Mesenchymal stem cell (in vitro differentiated cells and primary cell): ENCODE measurements at regions not wholly inside any gene's neighbourhood (a gene's known extent, or its start where the extent isn't known, plus 50 kb on each side); places are given as distances from the start of the nearest gene placed in this dataset.

Experiments used
- DNase-seq: peaks from one replicate; pipeline ENCODE4 v3.0.0-alpha.2; 2013
- H2AFZ ChIP-seq: one replicate; pipeline ENCODE4 v1.6.1; 2013; ENCODE audit warnings: low read depth, mild to moderate bottlenecking, control low read depth, inconsistent platforms, low read length, moderate library complexity
- H2AK5ac ChIP-seq: 2 replicates; pipeline ENCODE4 v1.6.1; 2013; ENCODE audit warnings: low read length, moderate library complexity, mild to moderate bottlenecking, inconsistent platforms; ENCODE audit not compliant: severe bottlenecking
- H2BK120ac ChIP-seq: one replicate; pipeline ENCODE4 v1.6.1; 2013; ENCODE audit warnings: low read depth, mild to moderate bottlenecking, inconsistent platforms, low read length, moderate library complexity
- H2BK12ac ChIP-seq, 2 experiments: one replicate each; pipeline ENCODE4 v1.6.1; 2013; ENCODE audit warnings: inconsistent platforms in 2 of 2, low read length in 2 of 2, mild to moderate bottlenecking in 2 of 2, moderate library complexity in 2 of 2, control low read depth in 1 of 2
- H2BK15ac ChIP-seq: one replicate; pipeline ENCODE4 v1.6.1; 2013; ENCODE audit warnings: mild to moderate bottlenecking, low read depth, inconsistent platforms; ENCODE audit not compliant: poor library complexity, severe bottlenecking
- H2BK5ac ChIP-seq: 2 replicates; pipeline ENCODE4 v1.6.1; 2013; ENCODE audit warnings: low read depth, mild to moderate bottlenecking, low read length, control low read depth, inconsistent platforms; ENCODE audit not compliant: poor library complexity, severe bottlenecking
- H3K14ac ChIP-seq, 2 experiments: one replicate each; pipeline ENCODE4 v1.6.1; 2013; ENCODE audit warnings: inconsistent platforms in 2 of 2, low read length in 2 of 2, control low read depth in 1 of 2, mild to moderate bottlenecking in 1 of 2, moderate library complexity in 1 of 2
- H3K18ac ChIP-seq, 2 experiments: one replicate each; pipeline ENCODE4 v1.6.1; 2013; ENCODE audit warnings: inconsistent platforms in 2 of 2, low read length in 2 of 2, control low read depth in 1 of 2, low read depth in 1 of 2, mild to moderate bottlenecking in 1 of 2
- H3K23ac ChIP-seq, 2 experiments: one replicate each; pipeline ENCODE4 v1.6.1; 2013; ENCODE audit warnings: inconsistent platforms in 2 of 2, low read length in 2 of 2, mild to moderate bottlenecking in 2 of 2, moderate library complexity in 2 of 2, control low read depth in 1 of 2
- H3K27ac ChIP-seq: 2 replicates; pipeline ENCODE4 v1.5.1; 2013; ENCODE audit warnings: mild to moderate bottlenecking, moderate library complexity, low read length, control low read depth, inconsistent platforms; ENCODE audit not compliant: poor library complexity, severe bottlenecking
- H3K27me3 ChIP-seq, 2 experiments: 2 replicates each; pipeline versions ENCODE4 v1.6.1 to v1.7.0; 2013; ENCODE audit warnings: low read length in 2 of 2, mild to moderate bottlenecking in 2 of 2, moderate library complexity in 2 of 2, control low read depth in 1 of 2, inconsistent platforms in 1 of 2; ENCODE audit not compliant: control insufficient read depth in 1 of 2, insufficient read depth in 1 of 2
- H3K36me3 ChIP-seq, 2 experiments: 2 replicates each; pipeline versions ENCODE4 v1.6.1 to v1.7.0; 2013; ENCODE audit warnings: low read length in 2 of 2, control low read depth in 1 of 2, inconsistent platforms in 1 of 2, low read depth in 1 of 2, mild to moderate bottlenecking in 1 of 2; ENCODE audit not compliant: insufficient read depth in 2 of 2, control insufficient read depth in 1 of 2
- H3K4ac ChIP-seq, 2 experiments: one replicate each; pipeline ENCODE4 v1.6.1; 2013; ENCODE audit warnings: inconsistent platforms in 2 of 2, low read length in 2 of 2, mild to moderate bottlenecking in 2 of 2, moderate library complexity in 2 of 2, control low read depth in 1 of 2, low read depth in 1 of 2
- H3K4me1 ChIP-seq: 2 replicates; pipeline ENCODE4 v1.6.1; 2013; ENCODE audit warnings: low read depth, low read length, control low read depth; ENCODE audit not compliant: control insufficient read depth, insufficient read depth
- H3K4me2 ChIP-seq: 2 replicates; pipeline ENCODE4 v1.6.1; 2013; ENCODE audit warnings: low read length, mild to moderate bottlenecking, inconsistent platforms; ENCODE audit not compliant: poor library complexity, severe bottlenecking
- H3K4me3 ChIP-seq, 2 experiments: 2 replicates each; pipeline versions ENCODE4 v1.5.1 to v1.7.0; 2013; ENCODE audit warnings: low read length in 2 of 2, mild to moderate bottlenecking in 2 of 2, control low read depth in 1 of 2, low read depth in 1 of 2; ENCODE audit not compliant: insufficient read depth in 1 of 2
- H3K79me1 ChIP-seq: replicated peaks from 2 replicates; pipeline ENCODE4 v1.6.1; 2013; ENCODE audit warnings: mild to moderate bottlenecking, control low read depth, low read length, inconsistent platforms; ENCODE audit not compliant: poor library complexity, severe bottlenecking
- H3K9ac ChIP-seq: 2 replicates; pipeline ENCODE4 v1.7.0; 2013; ENCODE audit warnings: mild to moderate bottlenecking, low read length, moderate library complexity
- H3K9me3 ChIP-seq: 2 replicates; pipeline ENCODE4 v1.7.0; 2013; ENCODE audit warnings: mild to moderate bottlenecking, low read length; ENCODE audit not compliant: control insufficient read depth
- H4K8ac ChIP-seq: one replicate; pipeline ENCODE4 v1.6.1; 2013; ENCODE audit warnings: inconsistent platforms, mild to moderate bottlenecking, low read length, moderate library complexity
- H4K91ac ChIP-seq: one replicate; pipeline ENCODE4 v1.6.1; 2013; ENCODE audit warnings: mild to moderate bottlenecking, low read length, inconsistent platforms
- WGBS: methylation state at CpG from one replicate; pipeline ENCODE4 v1.1.7; 2013; ENCODE audit warnings: mixed read lengths; 5-methylcytosine and 5-hydroxymethylcytosine counted together

GRCh38 chr5:82901281-82901888 is 175.8 kb downstream of the TMEM167A start:
- Histone ChIP-seq H3K27me3 (no peaks in the 10 kb centered on the region), H3K4me3 (no peak overlapping the region), H3K4ac (no peak overlapping the region), H2BK12ac (no peak overlapping the region), H4K91ac (no peak overlapping the region), H3K18ac (no peak overlapping the region), H2BK15ac (no peak overlapping the region), H2AFZ (no peak overlapping the region), H2BK120ac (no peak overlapping the region), H3K79me1 (no peaks in the 10 kb centered on the region), H3K4me2 (no peak overlapping the region), H4K8ac (no peak overlapping the region), H3K14ac (no peak overlapping the region), H3K9me3 (peaks cover 67% of the 10 kb centered on the region), H3K27ac (no peak overlapping the region), H2AK5ac (no peak overlapping the region), H3K36me3 (no peaks in the 10 kb centered on the region), H3K23ac (no peak overlapping the region), H2BK5ac (no peak overlapping the region), H3K9ac (no peak overlapping the region), H3K4me1 (no peaks in the 10 kb centered on the region)
- DNase-seq, result no peak
- WGBS, result no CpG with 5 or more reads among the region's 1 CpG

GRCh38 chr5:82894716-82895115 is 182.5 kb downstream of the TMEM167A start:
- 79% methylated on average over 2 of the region's 3 CpGs for WGBS
- no peak overlapping the region for H3K4me2 ChIP-seq

GRCh38 chr5:82889088-82889487 is 188.1 kb downstream of the TMEM167A start:
- no peak overlapping the region for H2AK5ac ChIP-seq
- no peak overlapping the region for H3K4me3 ChIP-seq
- H3K9me3 ChIP-seq, result no peaks in the 10 kb centered on the region
- H3K18ac ChIP-seq, result no peak overlapping the region
- H3K4me1 ChIP-seq, result peaks cover 2% of the 10 kb centered on the region
- 100% methylated on average over 1 of the region's 1 CpG for WGBS
- no peak overlapping the region for H3K27ac ChIP-seq
- H2BK15ac ChIP-seq, result no peak overlapping the region
- no peak overlapping the region for H4K8ac ChIP-seq
- no peaks in the 10 kb centered on the region for H3K27me3 ChIP-seq
- H4K91ac ChIP-seq, result no peak overlapping the region
- no peak overlapping the region for H3K4ac ChIP-seq
- no peaks in the 10 kb centered on the region for H3K79me1 ChIP-seq
- no peak overlapping the region for H3K9ac ChIP-seq
- DNase-seq, result no peak
- no peak overlapping the region for H3K4me2 ChIP-seq
- H3K36me3 ChIP-seq, result no peaks in the 10 kb centered on the region
- H2BK5ac ChIP-seq, result no peak overlapping the region
- no peak overlapping the region for H3K14ac ChIP-seq
- H2BK120ac ChIP-seq, result no peak overlapping the region
- no peak overlapping the region for H2BK12ac ChIP-seq
- H2AFZ ChIP-seq, result no peak overlapping the region
- no peak overlapping the region for H3K23ac ChIP-seq

More at GRCh38 chr5:82894716-82895115, 182.5 kb downstream of the TMEM167A start:
- Histone ChIP-seq H3K23ac (no peak overlapping the region), H3K9ac (no peak overlapping the region), H3K4ac (no peak overlapping the region), H2AFZ (no peak overlapping the region), H3K27me3 (no peaks in the 10 kb centered on the region), H3K4me1 (no peaks in the 10 kb centered on the region), H2BK5ac (no peak overlapping the region), H2AK5ac (no peak overlapping the region), H2BK12ac (no peak overlapping the region), H2BK15ac (no peak overlapping the region), H3K18ac (no peak overlapping the region), H3K14ac (no peak overlapping the region), H2BK120ac (no peak overlapping the region), H3K79me1 (no peaks in the 10 kb centered on the region), H3K36me3 (no peaks in the 10 kb centered on the region), H3K9me3 (peaks cover 17% of the 10 kb centered on the region), H4K8ac (no peak overlapping the region), H3K4me3 (no peak overlapping the region), H3K27ac (no peak overlapping the region), H4K91ac (no peak overlapping the region)
- no peak for DNase-seq

GRCh38 chr5:82886911-82887310 is 190.3 kb downstream of the TMEM167A start:
- peak overlapping the region; percentile 75 for H3K27ac ChIP-seq
- DNase-seq, result peak; percentile 9
- no peak overlapping the region for H3K9ac ChIP-seq
- no peak overlapping the region for H2BK120ac ChIP-seq
- H3K79me1 ChIP-seq, result no peaks in the 10 kb centered on the region
- no peaks in the 10 kb centered on the region for H3K27me3 ChIP-seq
- H2BK12ac ChIP-seq, result no peak overlapping the region
- 30% methylated on average over 1 of the region's 1 CpG for WGBS
- H3K4me2 ChIP-seq, result no peak overlapping the region
- no peak overlapping the region for H2BK5ac ChIP-seq
- no peak overlapping the region for H2AFZ ChIP-seq
- no peak overlapping the region for H2BK15ac ChIP-seq
- H3K23ac ChIP-seq, result no peak overlapping the region
- no peaks in the 10 kb centered on the region for H3K9me3 ChIP-seq
- no peak overlapping the region for H3K18ac ChIP-seq
- no peak overlapping the region for H2AK5ac ChIP-seq
- H3K4ac ChIP-seq, result no peak overlapping the region
- peaks cover 2% of the 10 kb centered on the region for H3K4me1 ChIP-seq
- H4K8ac ChIP-seq, result no peak overlapping the region
- H3K14ac ChIP-seq, result no peak overlapping the region
- H4K91ac ChIP-seq, result no peak overlapping the region
- H3K36me3 ChIP-seq, result no peaks in the 10 kb centered on the region
- no peak overlapping the region for H3K4me3 ChIP-seq
